Breast epithelium (tissue), 4 donors: ENCODE measurements at regions not wholly inside any gene's neighbourhood (a gene's known extent, or its start where the extent isn't known, plus 50 kb on each side); places are given as distances from the start of the nearest gene placed in this dataset.

Experiments used
- DNase-seq, 2 donors: peaks; one replicate each; pipeline ENCODE4 v3.0.0-alpha.2; 2019; ENCODE audit warnings: low spot score in 2 of 2
- H3K27ac ChIP-seq, 2 donors: fragments of 200-600 bp; sonication (generic) in 1 of 2; one replicate each; pipeline ENCODE4 v1.5.1; 2016 to 2019; ENCODE audit warnings: mild to moderate bottlenecking in 1 of 2
- H3K27me3 ChIP-seq, 2 donors: fragments of 200-600 bp; sonication (generic) in 1 of 2; one replicate each; pipeline versions ENCODE4 v1.5.1 to v1.6.0; 2017 to 2019; ENCODE audit warnings: control low read depth in 1 of 2, mild to moderate bottlenecking in 1 of 2
- H3K36me3 ChIP-seq: fragments of 200-600 bp; one replicate; pipeline ENCODE4 v1.5.1; 2019
- H3K4me1 ChIP-seq, 2 donors: fragments of 200-600 bp; sonication (generic); one replicate each; pipeline ENCODE4 v1.5.1; 2016 to 2019; ENCODE audit warnings: control low read depth in 1 of 2
- H3K4me3 ChIP-seq, 3 donors: fragments of 200-600 bp; sonication (generic); 1 replicate in 2 of 3; 2 replicates in 1 of 3; pipeline ENCODE4 v1.5.1; 2016 to 2019; ENCODE audit warnings: mild to moderate bottlenecking in 3 of 3, moderate library complexity in 2 of 3
- H3K9me3 ChIP-seq, 2 donors: fragments of 200-600 bp; sonication (generic) in 1 of 2; one replicate each; pipeline ENCODE4 v1.5.1; 2016 to 2019; ENCODE audit warnings: control low read depth in 1 of 2
- CTCF ChIP-seq, 3 donors: fragments of 450-650 bp; IDR thresholded peaks; one replicate each; pipeline ENCODE4 v1.5.1; 2016 to 2017; ENCODE audit warnings: antibody characterized with exemption in 3 of 3, mild to moderate bottlenecking in 3 of 3, moderate library complexity in 3 of 3
- POLR2A ChIP-seq: fragments of 450-650 bp; IDR thresholded peaks from one replicate; pipeline ENCODE4 v1.6.1; 2016; ENCODE audit warnings: antibody characterized with exemption, mild to moderate bottlenecking, moderate library complexity
- POLR2AphosphoS5 ChIP-seq, 3 donors: sonication (generic); formaldehyde crosslinking; IDR thresholded peaks; one replicate each; pipeline ENCODE4 v1.6.1; 2017; ENCODE audit warnings: antibody characterized with exemption in 3 of 3
- intact Hi-C: fragments of 100-400 bp; cut with DNase I; formaldehyde crosslinking; loops from one replicate; pipeline ENCODE4 v1.15.1; 2023; ENCODE audit warnings: low total_unique reads

GRCh38 chr4:96955226-96955625 is 1115.3 kb downstream of the PDHA2 start:
- DNase-seq = no peak
- H3K36me3 ChIP-seq = no peaks in the 10 kb centered on the region
- H3K4me1 ChIP-seq = no peaks in the 10 kb centered on the region
- no peak overlapping the region for H3K27ac ChIP-seq
- intact Hi-C loops = loop anchor here (5.0 kb wide), 1 partner anchor 98 kb away; no protein-coding TSS in a partner anchor
- H3K4me3 ChIP-seq = no peak overlapping the region
- H3K9me3 ChIP-seq = no peaks in the 10 kb centered on the region
- H3K27me3 ChIP-seq = no peaks in the 10 kb centered on the region
- TF ChIP-seq CTCF (IDR thresholded peaks at IDR 0.05) = no peak
- TF ChIP-seq POLR2AphosphoS5 (IDR thresholded peaks at IDR 0.05) = no peak

- Histone ChIP-seq H3K36me3 (no peaks in the 10 kb centered on the region), H3K9me3 (no peaks in the 10 kb centered on the region), H3K27ac (no peak overlapping the region), H3K4me3 (no peak overlapping the region), H3K27me3 (no peaks in the 10 kb centered on the region), H3K4me1 (no peaks in the 10 kb centered on the region)
- TF ChIP-seq POLR2AphosphoS5 (IDR thresholded peaks at IDR 0.05) (no peak), CTCF (IDR thresholded peaks at IDR 0.05) (no peak), POLR2A (no peak)
- intact Hi-C loops = loop anchor here (5.0 kb wide), 1 partner anchor 98 kb away; no protein-coding TSS in a partner anchor
- DNase-seq = no peak
Measured at GRCh38 chr4:96955691-96956090, 1115.8 kb downstream of the PDHA2 start.

GRCh38 chr4:96969455-96969854 is 1129.6 kb downstream of the PDHA2 start:
- Histone ChIP-seq H3K9me3 (peaks cover 0 to 13% of the 10 kb centered on the region in 2 donors), H3K4me1 (no peaks in the 10 kb centered on the region), H3K27me3 (no peaks in the 10 kb centered on the region), H3K36me3 (no peaks in the 10 kb centered on the region), H3K27ac (no peak overlapping the region), H3K4me3 (no peak overlapping the region)
- no peak for DNase-seq
- intact Hi-C loops = no loop called here
- no peak for TF ChIP-seq CTCF (IDR thresholded peaks at IDR 0.05)
- no peak for TF ChIP-seq POLR2AphosphoS5 (IDR thresholded peaks at IDR 0.05)
- TF ChIP-seq POLR2A = no peak

- Histone ChIP-seq H3K27ac (no peak overlapping the region), H3K4me1 (no peaks in the 10 kb centered on the region), H3K36me3 (no peaks in the 10 kb centered on the region), H3K27me3 (no peaks in the 10 kb centered on the region), H3K9me3 (no peaks in the 10 kb centered on the region), H3K4me3 (no peak overlapping the region)
- intact Hi-C loops = no loop called here
- TF ChIP-seq CTCF (IDR thresholded peaks at IDR 0.05) (no peak), POLR2AphosphoS5 (IDR thresholded peaks at IDR 0.05) (no peak), POLR2A (no peak)
- no peak for DNase-seq
Measured at GRCh38 chr4:96972920-96973319, 1133.0 kb downstream of the PDHA2 start.

GRCh38 chr4:96974295-96974694 is 1134.4 kb downstream of the PDHA2 start:
- intact Hi-C loops = no loop called here
- TF ChIP-seq POLR2AphosphoS5 (IDR thresholded peaks at IDR 0.05) = no peak
- TF ChIP-seq POLR2A = no peak
- no peak for TF ChIP-seq CTCF (IDR thresholded peaks at IDR 0.05)
- no peak for DNase-seq
- Histone ChIP-seq H3K36me3 (no peaks in the 10 kb centered on the region), H3K27ac (no peak overlapping the region), H3K27me3 (no peaks in the 10 kb centered on the region), H3K4me3 (no peak overlapping the region), H3K9me3 (no peaks in the 10 kb centered on the region), H3K4me1 (no peaks in the 10 kb centered on the region)
